HepG2 (cell line): ENCODE measurements at regions not wholly inside any gene's neighbourhood (a gene's known extent, or its start where the extent isn't known, plus 50 kb on each side); places are given as distances from the start of the nearest gene placed in this dataset.

Experiments
- ATAC-seq: fragments of 200-7000 bp; cut with Tn5 transposase; 3 replicates; pipeline ENCODE4 v1.9.1; 2020; ENCODE audit warnings: mild to moderate bottlenecking, moderate library complexity
- BruUV-seq: library from RNA; stranded (reverse); fragments of 400-500 nt; replicated peaks from 2 replicates; lab custom pipeline; 2021; lab: Mats Ljungman, UMichigan
- CTCF ChIA-PET: fragments of 300-600 bp; formaldehyde crosslinking; extraction: SDS; loops from one replicate; lab custom pipeline; 2021; ENCODE audit warnings: low total read pairs, inconsistent platforms, low intra/inter-chr PET ratio; lab: Yijun Ruan, JAX
- POLR2A ChIA-PET: fragments of 350-600 bp; sonication (Branson Sonifier 250); formaldehyde crosslinking; loops from one replicate; lab custom pipeline; 2020; ENCODE audit warnings: antibody characterized with exemption, inconsistent platforms; lab: Yijun Ruan, JAX
- DNase-seq: peaks from one replicate; pipeline ENCODE4 v3.0.0-alpha.2; 2015; ENCODE audit warnings: low spot score
- FAIRE-seq: peaks from 3 replicates; lab custom pipeline; 2011; peaks lifted over from hg19 to GRCh38; lab: Jason Lieb, UNC
- H2AFZ ChIP-seq: one replicate; pipeline ENCODE4 v1.6.1; 2011; ENCODE audit warnings: low read length, inconsistent platforms
- H3K27ac ChIP-seq: fragments of 300-600 bp; 3 replicates; pipeline ENCODE4 v1.8.0; 2011; ENCODE audit warnings: mixed run types, mild to moderate bottlenecking, mixed read lengths, low read length, inconsistent platforms; ENCODE audit not compliant: insufficient read depth; ENCODE audit errors: extremely low read length
- H3K27me3 ChIP-seq, 2 experiments: fragments of 200-600 bp in 1 of 2; 2 replicates in 1 of 2; 3 replicates in 1 of 2; pipeline versions ENCODE4 v1.6.0 to v1.8.0; 2011; ENCODE audit warnings: low read length in 2 of 2, mild to moderate bottlenecking in 2 of 2, moderate library complexity in 2 of 2, inconsistent platforms in 1 of 2; ENCODE audit not compliant: insufficient read depth in 2 of 2, control insufficient read depth in 1 of 2
- H3K36me3 ChIP-seq, 2 experiments: fragments of 200-600 bp in 1 of 2; replicated peaks in 1 of 2; 2 replicates in 1 of 2; 3 replicates in 1 of 2; pipeline versions ENCODE4 v1.5.1 to v1.8.0; 2011; ENCODE audit warnings: low read length in 2 of 2, inconsistent platforms in 1 of 2; ENCODE audit not compliant: insufficient read depth in 2 of 2, control insufficient read depth in 1 of 2
- H3K4me1 ChIP-seq: 2 replicates; pipeline ENCODE4 v1.5.1; 2012; ENCODE audit warnings: low read length, inconsistent platforms; ENCODE audit not compliant: insufficient read depth
- H3K4me2 ChIP-seq: 2 replicates; pipeline ENCODE4 v1.6.0; 2011; ENCODE audit warnings: low read depth, low read length, inconsistent platforms
- H3K4me3 ChIP-seq, 3 experiments: fragments of 200-600 bp in 1 of 3; sonication (generic), shearing (Covaris generic) in 1 of 3; replicated peaks in 1 of 3; 2 replicates each; pipeline ENCODE4 v1.5.1; 2011 to 2016; ENCODE audit warnings: low read length in 3 of 3, inconsistent platforms in 2 of 3, low read depth in 2 of 3, mild to moderate bottlenecking in 2 of 3, control low read depth in 1 of 3, mixed read lengths in 1 of 3; ENCODE audit not compliant: insufficient read depth in 1 of 3
- H3K79me2 ChIP-seq: one replicate; pipeline ENCODE4 v1.6.1; 2011; ENCODE audit warnings: low read length, inconsistent platforms; ENCODE audit not compliant: insufficient read depth
- H3K9ac ChIP-seq: 2 replicates; pipeline ENCODE4 v1.6.0; 2011; ENCODE audit warnings: mild to moderate bottlenecking, low read depth, low read length, inconsistent platforms; ENCODE audit not compliant: insufficient read depth
- H3K9me3 ChIP-seq: 2 replicates; pipeline ENCODE4 v1.5.1; 2012; ENCODE audit warnings: mild to moderate bottlenecking, low read length
- H4K20me1 ChIP-seq: 2 replicates; pipeline ENCODE4 v1.6.0; 2011; ENCODE audit warnings: inconsistent platforms, mild to moderate bottlenecking, low read length, moderate library complexity; ENCODE audit not compliant: insufficient read depth
- ATM ChIP-seq: fragments of 450-650 bp; IDR thresholded peaks from 2 replicates; pipeline ENCODE4 v1.7.1; 2017; ENCODE audit warnings: mild to moderate bottlenecking, borderline replicate concordance
- EHMT2 ChIP-seq: fragments of 200-600 bp; sonication (generic); IDR thresholded peaks from 2 replicates; pipeline ENCODE4 v1.7.0; 2017; ENCODE audit warnings: antibody characterized with exemption, low read depth, low read length, borderline replicate concordance
- FOSL2 ChIP-seq: sonication (generic); formaldehyde crosslinking; IDR thresholded peaks from 2 replicates; pipeline ENCODE4 v1.4.0; 2020; ENCODE audit warnings: missing genetic modification reagents
- FOXK1 ChIP-seq: sonication (generic); formaldehyde crosslinking; IDR thresholded peaks from 2 replicates; pipeline ENCODE4 v1.4.0; 2020; ENCODE audit warnings: low read depth, missing genetic modification reagents, borderline replicate concordance
- HIC2 ChIP-seq: sonication (generic); formaldehyde crosslinking; IDR thresholded peaks from 2 replicates; pipeline ENCODE4 v1.9.0; 2022; ENCODE audit warnings: low read depth, missing genetic modification reagents
- KDM6A ChIP-seq: IDR thresholded peaks from 2 replicates; pipeline ENCODE4 v1.6.1; 2016; ENCODE audit warnings: low read depth
- PBX3 ChIP-seq: sonication (generic); formaldehyde crosslinking; IDR thresholded peaks from 2 replicates; pipeline ENCODE4 v1.8.1; 2023; ENCODE audit warnings: missing genetic modification reagents, inconsistent platforms, borderline replicate concordance
- RFXAP ChIP-seq: sonication (generic); formaldehyde crosslinking; IDR thresholded peaks from 2 replicates; pipeline ENCODE4 v1.4.0; 2020; ENCODE audit warnings: missing genetic modification reagents, borderline replicate concordance
- ZFP1 ChIP-seq: IDR thresholded peaks from 2 replicates; pipeline ENCODE4 v1.6.1; 2016
- ZFP36 ChIP-seq: fragments of 150-350 bp; IDR thresholded peaks from 2 replicates; pipeline ENCODE4 v1.6.1; 2018; ENCODE audit warnings: borderline replicate concordance, low read length, low read depth; ENCODE audit not compliant: partially characterized antibody
- ZNF225 ChIP-seq: sonication (generic); formaldehyde crosslinking; IDR thresholded peaks from 2 replicates; pipeline ENCODE4 v1.4.0; 2020; ENCODE audit warnings: mild to moderate bottlenecking, missing genetic modification reagents
- ZNF280B ChIP-seq: sonication (generic); formaldehyde crosslinking; IDR thresholded peaks from 2 replicates; pipeline ENCODE4 v1.5.0; 2020; ENCODE audit warnings: missing genetic modification reagents, mild to moderate bottlenecking, borderline replicate concordance
- ZNF720 ChIP-seq: sonication (generic); formaldehyde crosslinking; IDR thresholded peaks from 2 replicates; pipeline ENCODE4 v1.4.0; 2020; ENCODE audit warnings: missing genetic modification reagents
- ZNF766 ChIP-seq: sonication (generic); formaldehyde crosslinking; IDR thresholded peaks from 2 replicates; pipeline ENCODE4 v1.5.0; 2020; ENCODE audit warnings: missing genetic modification reagents, borderline replicate concordance
- WGBS: methylation state at CpG from one replicate; pipeline ENCODE4 v1.1.6; 2017; ENCODE audit warnings: low lambda C conversion rate; 5-methylcytosine and 5-hydroxymethylcytosine counted together
- in situ Hi-C: cut with HindIII; loops from 2 replicates; pipeline ENCODE4 v1.10.0; 2017; ENCODE audit warnings: low pct_unique_long_range_greater_than_20kb; ENCODE audit not compliant: extremely low pct_ligation_motif_present
- intact Hi-C: fragments of 100-400 bp; cut with micrococcal nuclease; formaldehyde crosslinking; loops from one replicate; pipeline ENCODE4 v1.10.0; 2022; ENCODE audit not compliant: unreplicated experiment
- TF ChIP-seq, protein P1 (sequence below): sonication (generic); formaldehyde crosslinking; IDR thresholded peaks from 2 replicates; pipeline ENCODE4 v1.5.0; 2020; ENCODE audit warnings: missing genetic modification reagents
- TF ChIP-seq, protein P2 (sequence below): sonication (generic); formaldehyde crosslinking; IDR thresholded peaks from 2 replicates; pipeline ENCODE4 v1.5.0; 2020; ENCODE audit warnings: missing genetic modification reagents

DNA sequence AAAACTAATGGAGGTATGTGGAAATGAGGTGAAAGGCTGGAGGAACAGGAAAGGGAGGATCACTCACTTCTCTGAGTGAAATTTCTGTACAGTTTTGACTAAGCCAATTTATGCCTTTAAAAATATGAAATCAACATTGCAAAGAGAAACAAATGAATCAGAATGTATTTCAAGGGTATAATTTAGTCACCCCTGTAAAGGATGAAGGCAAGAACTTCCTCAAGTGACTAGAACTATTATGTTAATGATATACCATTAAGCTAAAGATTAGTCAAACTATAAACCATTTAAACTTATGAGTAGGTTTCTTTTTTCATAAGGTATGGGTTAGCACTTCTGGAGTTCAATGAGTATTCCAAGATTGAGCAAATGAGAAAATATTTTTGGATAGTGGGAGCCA, 184.5 kb upstream of the CHORDC1 start (continued):
- TF ChIP-seq ZFP36 (no peak), ZNF280B (CRISPR knock-in tag) (no peak), ZNF225 (CRISPR knock-in tag) (no peak), ZFP1 (no peak)

- H3K27ac ChIP-seq, result no peak overlapping the region
- CTCF ChIA-PET, result no interaction called here
- ATAC-seq, result no peak
- H3K36me3 ChIP-seq, result no peaks in the 10 kb centered on the region
- no peak overlapping the region for H2AFZ ChIP-seq
- in situ Hi-C loops, result no loop called here
- no peaks in the 10 kb centered on the region for H3K4me1 ChIP-seq
- BruUV-seq, result no TSS peak
- no peaks in the 10 kb centered on the region for H3K79me2 ChIP-seq
- no peak overlapping the region for H3K4me3 ChIP-seq
- H3K9ac ChIP-seq, result no peak overlapping the region
- no peaks in the 10 kb centered on the region for H3K27me3 ChIP-seq
- intact Hi-C loops, result no loop called here
- no peak for FAIRE-seq
- no peak for DNase-seq
- 28% methylated on average over 1 of the region's 1 CpG for WGBS
- H3K9me3 ChIP-seq, result no peaks in the 10 kb centered on the region
- no peak overlapping the region for H3K4me2 ChIP-seq
- no peaks in the 10 kb centered on the region for H4K20me1 ChIP-seq
- TF ChIP-seq ATM (no peak), FOXK1 (CRISPR knock-in tag) (no peak), ZNF766 (CRISPR knock-in tag) (no peak), PBX3 (CRISPR knock-in tag) (no peak), RFXAP (CRISPR knock-in tag) (no peak), FOSL2 (CRISPR knock-in tag) (no peak), HIC2 (no peak), KDM6A (no peak), EHMT2 (no peak), ZNF720 (CRISPR knock-in tag) (no peak)
- TF ChIP-seq, protein P1, sequence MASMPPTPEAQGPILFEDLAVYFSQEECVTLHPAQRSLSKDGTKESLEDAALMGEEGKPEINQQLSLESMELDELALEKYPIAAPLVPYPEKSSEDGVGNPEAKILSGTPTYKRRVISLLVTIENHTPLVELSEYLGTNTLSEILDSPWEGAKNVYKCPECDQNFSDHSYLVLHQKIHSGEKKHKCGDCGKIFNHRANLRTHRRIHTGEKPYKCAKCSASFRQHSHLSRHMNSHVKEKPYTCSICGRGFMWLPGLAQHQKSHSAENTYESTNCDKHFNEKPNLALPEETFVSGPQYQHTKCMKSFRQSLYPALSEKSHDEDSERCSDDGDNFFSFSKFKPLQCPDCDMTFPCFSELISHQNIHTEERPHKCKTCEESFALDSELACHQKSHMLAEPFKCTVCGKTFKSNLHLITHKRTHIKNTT (CRISPR knock-in tag), result no peak
- TF ChIP-seq, protein P2, sequence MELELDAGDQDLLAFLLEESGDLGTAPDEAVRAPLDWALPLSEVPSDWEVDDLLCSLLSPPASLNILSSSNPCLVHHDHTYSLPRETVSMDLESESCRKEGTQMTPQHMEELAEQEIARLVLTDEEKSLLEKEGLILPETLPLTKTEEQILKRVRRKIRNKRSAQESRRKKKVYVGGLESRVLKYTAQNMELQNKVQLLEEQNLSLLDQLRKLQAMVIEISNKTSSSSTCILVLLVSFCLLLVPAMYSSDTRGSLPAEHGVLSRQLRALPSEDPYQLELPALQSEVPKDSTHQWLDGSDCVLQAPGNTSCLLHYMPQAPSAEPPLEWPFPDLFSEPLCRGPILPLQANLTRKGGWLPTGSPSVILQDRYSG (CRISPR knock-in tag), result no peak
- POLR2A ChIA-PET, result no interaction called here
Observed at GRCh38 chr11:90392692-90393091, 169.8 kb upstream of the CHORDC1 start.
